IMR-90 (cell line): ENCODE measurements at regions not wholly inside any gene's neighbourhood (a gene's known extent, or its start where the extent isn't known, plus 50 kb on each side); places are given as distances from the start of the nearest gene placed in this dataset.

Experiments
- ATAC-seq: fragments of 200-7000 bp; cut with Tn5 transposase; 2 replicates; pipeline ENCODE4 v1.9.1; 2020; ENCODE audit warnings: low read depth, mild to moderate bottlenecking, moderate library complexity
- BruUV-seq: library from RNA; stranded (reverse); fragments of 400-500 nt; replicated peaks from 2 replicates; lab custom pipeline; 2021; lab: Mats Ljungman, UMichigan
- CTCF ChIA-PET: fragments of 300-600 bp; formaldehyde crosslinking; extraction: SDS; loops from one replicate; lab custom pipeline; 2021; ENCODE audit warnings: antibody characterized with exemption; lab: Yijun Ruan, JAX
- POLR2A ChIA-PET: fragments of 300-600 bp; sonication (Branson Sonifier 250); formaldehyde crosslinking; loops from one replicate; lab custom pipeline; 2022; ENCODE audit warnings: antibody characterized with exemption; ENCODE audit not compliant: unreplicated experiment; lab: Charles Lee
- DNase-seq: peaks from one replicate; pipeline ENCODE4 v3.0.0; 2013
- H2AFZ ChIP-seq: replicated peaks from 2 replicates; pipeline ENCODE3; 2013; ENCODE audit warnings: low read length, mild to moderate bottlenecking; ENCODE audit not compliant: poor library complexity
- H2AK5ac ChIP-seq: 2 replicates; pipeline ENCODE4 v1.6.1; 2013; ENCODE audit warnings: low read depth, low read length, inconsistent platforms
- H2AK9ac ChIP-seq: replicated peaks from 2 replicates; pipeline ENCODE3; 2013; ENCODE audit warnings: mild to moderate bottlenecking, low read depth, low read length, moderate library complexity; ENCODE audit not compliant: poor library complexity
- H2BK120ac ChIP-seq: 2 replicates; pipeline ENCODE4 v1.6.1; 2013; ENCODE audit warnings: low read depth, low read length, inconsistent platforms
- H2BK15ac ChIP-seq: 3 replicates; pipeline ENCODE4 v1.6.1; 2013; ENCODE audit warnings: low read depth, low read length, inconsistent platforms
- H2BK20ac ChIP-seq: 2 replicates; pipeline ENCODE4 v1.6.1; 2013; ENCODE audit warnings: low read depth, mild to moderate bottlenecking, inconsistent platforms, low read length, moderate library complexity
- H2BK5ac ChIP-seq: 2 replicates; pipeline ENCODE4 v1.6.1; 2013; ENCODE audit warnings: mild to moderate bottlenecking, low read depth, low read length, inconsistent platforms; ENCODE audit not compliant: poor library complexity, severe bottlenecking
- H3K14ac ChIP-seq: replicated peaks from 2 replicates; pipeline ENCODE4 v1.6.1; 2013; ENCODE audit warnings: low read depth, low read length, inconsistent platforms
- H3K18ac ChIP-seq: 2 replicates; pipeline ENCODE4 v1.6.1; 2013; ENCODE audit warnings: low read depth, low read length, control low read depth
- H3K23ac ChIP-seq: 2 replicates; pipeline ENCODE4 v1.6.1; 2013; ENCODE audit warnings: low read depth, low read length, inconsistent platforms
- H3K27ac ChIP-seq: 2 replicates; pipeline ENCODE4 v1.5.1; 2013; ENCODE audit warnings: mild to moderate bottlenecking, control low read depth, low read length; ENCODE audit not compliant: insufficient read depth
- H3K27me3 ChIP-seq: 2 replicates; pipeline ENCODE4 v1.6.1; 2013; ENCODE audit warnings: low read length; ENCODE audit not compliant: control insufficient read depth, insufficient read depth
- H3K36me3 ChIP-seq: 2 replicates; pipeline ENCODE4 v1.6.1; 2013; ENCODE audit warnings: low read length, mixed read lengths; ENCODE audit not compliant: control insufficient read depth, insufficient read depth
- H3K4ac ChIP-seq: 2 replicates; pipeline ENCODE4 v1.6.1; 2013; ENCODE audit warnings: low read depth, low read length, inconsistent platforms
- H3K4me1 ChIP-seq: 2 replicates; pipeline ENCODE4 v1.6.1; 2013; ENCODE audit warnings: low read length, mixed read lengths; ENCODE audit not compliant: control insufficient read depth, insufficient read depth
- H3K4me2 ChIP-seq: 2 replicates; pipeline ENCODE4 v1.6.1; 2013; ENCODE audit warnings: low read depth, mild to moderate bottlenecking, control low read depth, low read length, moderate library complexity
- H3K4me3 ChIP-seq: 2 replicates; pipeline ENCODE4 v1.5.1; 2013; ENCODE audit warnings: low read depth, mild to moderate bottlenecking, control low read depth, low read length, moderate library complexity; ENCODE audit not compliant: insufficient read depth
- H3K56ac ChIP-seq: 2 replicates; pipeline ENCODE4 v1.6.1; 2013; ENCODE audit warnings: low read length, inconsistent platforms; ENCODE audit not compliant: insufficient read depth; ENCODE audit errors: extremely low read depth
- H3K79me1 ChIP-seq, 2 experiments: 2 replicates each; pipeline ENCODE4 v1.6.1; 2013; ENCODE audit warnings: low read length in 2 of 2, inconsistent platforms in 1 of 2, low read depth in 1 of 2
- H3K9ac ChIP-seq: 2 replicates; pipeline ENCODE4 v1.6.1; 2013; ENCODE audit warnings: low read depth, low read length, control low read depth
- H3K9me1 ChIP-seq: 2 replicates; pipeline ENCODE4 v1.6.1; 2013; ENCODE audit warnings: low read length, inconsistent platforms; ENCODE audit not compliant: insufficient read depth
- H3K9me3 ChIP-seq: 2 replicates; pipeline ENCODE4 v1.6.1; 2013; ENCODE audit warnings: low read length; ENCODE audit not compliant: control insufficient read depth, insufficient read depth
- H4K20me1 ChIP-seq: 2 replicates; pipeline ENCODE4 v1.6.1; 2013; ENCODE audit warnings: low read length, inconsistent platforms; ENCODE audit not compliant: insufficient read depth
- H4K5ac ChIP-seq: 2 replicates; pipeline ENCODE4 v1.6.1; 2013; ENCODE audit warnings: mild to moderate bottlenecking, low read depth, low read length, control low read depth
- H4K8ac ChIP-seq, 2 experiments: 2 replicates each; pipeline ENCODE4 v1.6.1; 2013; ENCODE audit warnings: low read depth in 2 of 2, low read length in 2 of 2, control low read depth in 1 of 2, inconsistent platforms in 1 of 2
- H4K91ac ChIP-seq: 2 replicates; pipeline ENCODE4 v1.6.1; 2013; ENCODE audit warnings: low read depth, low read length, inconsistent platforms; ENCODE audit not compliant: insufficient read depth
- BHLHE40 ChIP-seq: fragments of 150-350 bp; IDR thresholded peaks from 2 replicates; pipeline ENCODE4 v1.6.1; 2016; ENCODE audit warnings: mild to moderate bottlenecking, low read depth, low read length
- CEBPB ChIP-seq: IDR thresholded peaks from 2 replicates; pipeline ENCODE4 v1.6.1; 2012; ENCODE audit warnings: low read depth, low read length, improper control_type of control experiment
- CHD1 ChIP-seq: IDR thresholded peaks from 2 replicates; pipeline ENCODE4 v1.6.1; 2012; ENCODE audit warnings: low read depth, low read length, improper control_type of control experiment
- CTCF ChIP-seq: conservative IDR thresholded peaks from 2 replicates; pipeline ENCODE4 v1.5.1; 2012; ENCODE audit warnings: mild to moderate bottlenecking, low read depth, low read length, improper control_type of control experiment
- ELK1 ChIP-seq: fragments of 150-350 bp; IDR thresholded peaks from 2 replicates; pipeline ENCODE4 v1.6.1; 2016; ENCODE audit warnings: low read depth, mild to moderate bottlenecking, low read length, moderate library complexity, borderline replicate concordance
- FOS ChIP-seq: fragments of 150-350 bp; IDR thresholded peaks from 2 replicates; pipeline ENCODE4 v1.6.1; 2016; ENCODE audit warnings: low read depth, low read length
- MAFK ChIP-seq: IDR thresholded peaks from 2 replicates; pipeline ENCODE4 v1.6.1; 2012; ENCODE audit warnings: low read depth, low read length, improper control_type of control experiment
- MAZ ChIP-seq: IDR thresholded peaks from 2 replicates; pipeline ENCODE4 v1.6.1; 2012; ENCODE audit warnings: low read depth, mild to moderate bottlenecking, low read length, improper control_type of control experiment, moderate library complexity, borderline replicate concordance
- MXI1 ChIP-seq: IDR thresholded peaks from 2 replicates; pipeline ENCODE4 v1.6.1; 2012; ENCODE audit warnings: low read depth, mild to moderate bottlenecking, low read length, moderate library complexity, borderline replicate concordance
- NFE2L2 ChIP-seq: fragments of 150-350 bp; IDR thresholded peaks from 2 replicates; pipeline ENCODE4 v1.6.1; 2016; ENCODE audit warnings: low read depth, mild to moderate bottlenecking, low read length
- POLR2A ChIP-seq: IDR thresholded peaks from 2 replicates; pipeline ENCODE4 v1.6.1; 2012; ENCODE audit warnings: mild to moderate bottlenecking, low read depth, low read length
- RAD21 ChIP-seq: IDR thresholded peaks from 2 replicates; pipeline ENCODE4 v1.6.1; 2012; ENCODE audit warnings: low read length, improper control_type of control experiment
- RCOR1 ChIP-seq: IDR thresholded peaks from 2 replicates; pipeline ENCODE4 v1.6.1; 2012; ENCODE audit warnings: mild to moderate bottlenecking, low read length, improper control_type of control experiment; ENCODE audit not compliant: insufficient replicate concordance
- RFX5 ChIP-seq: IDR thresholded peaks from 2 replicates; pipeline ENCODE4 v1.8.0; 2012; ENCODE audit warnings: low read depth, mild to moderate bottlenecking, low read length, moderate library complexity
- SMC3 ChIP-seq: fragments of 150-350 bp; IDR thresholded peaks from 2 replicates; pipeline ENCODE4 v1.6.1; 2016; ENCODE audit warnings: low read depth, mild to moderate bottlenecking, antibody characterized with exemption, low read length, moderate library complexity
- USF2 ChIP-seq: fragments of 150-350 bp; IDR thresholded peaks from 2 replicates; pipeline ENCODE4 v1.6.1; 2017; ENCODE audit warnings: mild to moderate bottlenecking, antibody characterized with exemption, low read length, low read depth
- WGBS, 2 experiments: methylation state at CpG; one replicate each; pipeline versions ENCODE4 v1.1.5 to v1.1.7; 2013; ENCODE audit warnings: missing lambda C conversion rate in 2 of 2; ENCODE audit not compliant: insufficient read length in 1 of 2; ENCODE audit errors: extremely low coverage in 2 of 2; 5-methylcytosine and 5-hydroxymethylcytosine counted together
- dilution Hi-C: fragments of 300-500 bp; cut with HindIII; formaldehyde crosslinking; loops from one replicate; pipeline ENCODE4 v1.14.3; 2018; ENCODE audit warnings: low sequenced_read_pairs; ENCODE audit not compliant: unreplicated experiment
- in situ Hi-C: fragments of 300-500 bp; cut with MboI; formaldehyde crosslinking; loops from 3 replicates; pipeline ENCODE4 v1.14.3; 2019; ENCODE audit warnings: low sequenced_read_pairs, inconsistent platforms, mixed read lengths
- intact Hi-C: fragments of 100-400 bp; cut with micrococcal nuclease; formaldehyde crosslinking; loops from 2 replicates; pipeline ENCODE4 v1.10.0; 2022

- no peak overlapping the region for H4K5ac ChIP-seq
- no peaks in the 10 kb centered on the region for H3K9me1 ChIP-seq
- H3K18ac ChIP-seq: no peak overlapping the region
- DNase-seq: no peak
- no peak overlapping the region for H3K4me2 ChIP-seq
- BruUV-seq: no TSS peak
- dilution Hi-C loops: no loop called here
- no peak overlapping the region for H3K27ac ChIP-seq
- H3K9ac ChIP-seq: no peak overlapping the region
- H3K56ac ChIP-seq: no peak overlapping the region
- no peak overlapping the region for H3K4me3 ChIP-seq
- no peaks in the 10 kb centered on the region for H3K27me3 ChIP-seq
- no peaks in the 10 kb centered on the region for H3K79me1 ChIP-seq
- H2AK5ac ChIP-seq: no peak overlapping the region
- CTCF ChIA-PET: no interaction called here
- H4K20me1 ChIP-seq: no peaks in the 10 kb centered on the region
- no peak overlapping the region for H2BK15ac ChIP-seq
- H4K8ac ChIP-seq: no peak overlapping the region
- no peak overlapping the region for H3K4ac ChIP-seq
- peaks cover 20% of the 10 kb centered on the region for H3K9me3 ChIP-seq
- no peak for ATAC-seq
- intact Hi-C loops: no loop called here
- no peak overlapping the region for H2AFZ ChIP-seq
- no peak overlapping the region for H3K14ac ChIP-seq
- WGBS, 2 experiments: no CpG with 5 or more reads among the region's 1 CpG
- no peak overlapping the region for H3K23ac ChIP-seq
- H2BK120ac ChIP-seq: no peak overlapping the region
- H2BK20ac ChIP-seq: no peak overlapping the region
- no peak overlapping the region for H2BK5ac ChIP-seq
- no peak overlapping the region for H4K91ac ChIP-seq
- no peak overlapping the region for H2AK9ac ChIP-seq
- POLR2A ChIA-PET: no interaction called here
- in situ Hi-C loops: no loop called here
- H3K36me3 ChIP-seq: no peaks in the 10 kb centered on the region
- TF ChIP-seq CHD1: no peak
- TF ChIP-seq RAD21: no peak
- TF ChIP-seq POLR2A: no peak
- no peak for TF ChIP-seq FOS
- no peak for TF ChIP-seq NFE2L2
- TF ChIP-seq MAFK: no peak
- no peak for TF ChIP-seq MAZ
- no peak for TF ChIP-seq SMC3
- TF ChIP-seq RCOR1: no peak
- TF ChIP-seq RFX5: no peak
- no peak for TF ChIP-seq CEBPB
- TF ChIP-seq CTCF: no peak
- TF ChIP-seq MXI1: no peak
- no peak for TF ChIP-seq BHLHE40
- TF ChIP-seq USF2: no peak
- no peak for TF ChIP-seq ELK1
- no peaks in the 10 kb centered on the region for H3K4me1 ChIP-seq
Measured at GRCh38 chr20:12677925-12678324, 330.8 kb upstream of the SPTLC3 start.
